GM13976 (cell line): ENCODE measurements at regions not wholly inside any gene's neighbourhood (a gene's known extent, or its start where the extent isn't known, plus 50 kb on each side); places are given as distances from the start of the nearest gene placed in this dataset.
"Not testable (repeated sequence)": the region's sequence is repeated elsewhere in the genome, so short reads cannot be mapped to it uniquely, and the experiment has no call there.

ENCODE experiments used
- DNase-seq: peaks from one replicate; pipeline ENCODE4 v3.0.0; 2012; ENCODE audit warnings: low spot score
- CTCF ChIP-seq: IDR thresholded peaks from 2 replicates; pipeline ENCODE4 v1.5.1; 2012; ENCODE audit warnings: borderline replicate concordance, mild to moderate bottlenecking; ENCODE audit not compliant: insufficient read depth; ENCODE audit errors: extremely low read depth, missing control alignments, control extremely low read depth
- in situ Hi-C: fragments of 300-500 bp; cut with MboI; formaldehyde crosslinking; loops from one replicate; pipeline ENCODE4 v1.12.0; 2022; ENCODE audit warnings: low sequenced_read_pairs, mixed read lengths, inconsistent platforms; ENCODE audit not compliant: unreplicated experiment

GRCh38 chr6:155635416-155635815, 179.8 kb upstream of the NOX3 start:
- in situ Hi-C loops: no loop called here
- TF ChIP-seq CTCF: no peak

GRCh38 chr6:155630085-155630484, 174.4 kb upstream of the NOX3 start:
- no peak for DNase-seq
- no peak for TF ChIP-seq CTCF
- in situ Hi-C loops: no loop called here

More at GRCh38 chr6:155635416-155635815, 179.8 kb upstream of the NOX3 start:
- no peak for DNase-seq

- no peak for DNase-seq
- in situ Hi-C loops: no loop called here
- TF ChIP-seq CTCF: no peak
Observed at GRCh38 chr6:155629652-155630051, 174.0 kb upstream of the NOX3 start.

DNA sequence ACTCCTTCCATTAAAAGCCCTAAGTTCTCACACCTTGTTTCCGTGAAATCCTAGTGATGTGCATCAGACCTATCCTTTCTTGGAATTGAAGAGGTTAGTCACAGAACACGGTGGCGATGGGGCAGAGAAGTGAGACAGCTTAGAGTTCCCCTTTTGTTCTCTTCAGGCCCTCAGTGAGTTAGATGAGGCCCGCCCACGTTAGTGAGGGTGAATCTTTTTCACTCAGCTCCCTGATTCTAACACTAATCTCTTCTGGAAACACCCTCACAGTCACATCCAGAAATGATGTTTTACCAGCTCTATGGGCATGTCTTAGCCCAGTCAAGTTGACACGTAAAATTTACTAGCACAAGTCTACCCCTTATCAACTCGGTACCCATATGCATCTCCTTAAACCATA, 172.7 kb upstream of the NOX3 start:
- peak; percentile 17 for DNase-seq
- in situ Hi-C loops: no loop called here

GRCh38 chr6:155627722-155628212, 172.1 kb upstream of the NOX3 start:
- DNase-seq, in situ Hi-C loops: not testable (repeated sequence)

More for the DNA sequence above, 172.7 kb upstream of the NOX3 start:
- no peak for TF ChIP-seq CTCF

DNA sequence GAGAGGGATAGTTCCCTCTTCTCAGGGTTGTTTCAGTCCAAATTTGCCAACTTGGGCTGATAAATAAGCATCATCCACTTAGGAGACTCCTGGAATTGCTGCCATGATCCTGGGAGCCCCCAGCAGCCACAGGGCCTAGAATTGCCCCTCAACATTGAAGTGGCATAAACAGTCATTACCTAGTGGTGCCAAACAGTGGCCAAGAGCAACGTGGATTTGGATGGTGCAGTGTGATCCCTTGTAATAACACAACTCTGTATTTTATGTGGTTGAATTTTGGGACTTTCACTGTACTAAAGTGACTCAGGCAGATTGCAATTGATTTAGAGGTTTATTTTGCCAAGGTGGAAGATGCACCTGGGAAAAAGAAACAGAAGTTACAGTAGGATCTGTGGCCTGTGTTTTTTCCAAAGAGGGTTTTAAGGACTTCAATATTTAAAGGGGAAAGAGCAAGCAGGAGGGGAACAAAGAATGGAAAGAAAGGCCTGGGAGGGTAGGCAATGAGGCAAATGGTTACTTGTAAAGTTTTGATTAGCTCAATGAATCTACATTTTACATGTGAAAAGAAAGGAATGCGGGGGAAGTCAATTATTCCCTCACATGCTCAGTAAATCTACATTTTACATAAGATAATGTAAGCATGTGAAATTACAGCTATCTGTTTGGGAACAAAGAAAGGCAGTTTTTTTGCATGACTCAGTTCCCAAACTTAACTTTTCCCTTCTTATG, 168.0 kb upstream of the NOX3 start:
- in situ Hi-C loops: no loop called here
- DNase-seq: no peak
- TF ChIP-seq CTCF: no peak

DNA sequence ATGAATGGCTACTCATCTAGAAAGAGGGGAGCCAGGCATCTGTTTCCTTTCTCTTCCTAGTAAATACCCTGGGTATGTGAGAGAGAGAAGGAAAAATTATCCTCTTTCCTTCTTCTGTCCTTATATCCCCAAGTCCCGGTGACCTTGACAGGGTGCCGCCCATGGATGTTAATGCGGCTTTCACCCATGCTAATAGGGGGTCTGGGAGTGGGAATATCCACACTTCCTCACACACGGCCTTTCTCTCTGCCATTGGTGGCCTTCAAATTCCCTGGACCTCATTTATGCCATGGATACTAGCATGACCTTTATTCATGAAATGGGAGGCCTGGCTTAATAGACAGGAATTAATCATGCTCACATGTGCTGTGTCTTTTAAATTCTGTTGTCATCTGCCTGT, 159.0 kb upstream of the NOX3 start:
- TF ChIP-seq CTCF: no peak
- no peak for DNase-seq
- in situ Hi-C loops: no loop called here
